ENCODE measurements at regions not wholly inside any gene's neighbourhood (a gene's known extent, or its start where the extent isn't known, plus 50 kb on each side); places are given as distances from the start of the nearest gene placed in this dataset.
"Not testable (repeated sequence)": the region's sequence is repeated elsewhere in the genome, so short reads cannot be mapped to it uniquely, and the experiment has no call there.

DNA sequence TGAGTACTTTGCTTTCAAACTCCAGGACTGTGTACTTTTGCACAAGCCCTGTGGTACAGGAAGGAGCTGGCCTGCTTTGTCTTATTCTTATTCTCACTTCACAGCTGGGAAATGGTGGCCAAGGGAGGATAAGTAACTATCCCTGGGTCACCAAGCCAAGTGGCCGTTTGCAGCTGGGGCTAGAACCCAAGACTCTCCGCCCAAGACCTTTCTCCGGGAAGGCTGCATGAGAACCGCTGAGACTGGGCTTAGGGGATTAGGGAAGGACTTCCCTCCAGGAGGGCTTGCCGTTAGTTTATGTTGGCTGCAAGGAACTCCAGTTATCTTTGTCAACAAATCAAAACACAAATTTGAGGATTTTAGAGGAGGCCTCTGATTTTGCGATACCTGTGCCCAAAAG is 109.5 kb upstream of the ADRA1D start:
- DNase-seq (ENCODE audit: low read depth in 2 of 2) = no peak

GRCh38 chr20:4352348-4352747 is 103.3 kb upstream of the ADRA1D start:
- no peak for DNase-seq (ENCODE audit: low read depth in 2 of 2)

- DNase-seq (ENCODE audit: low read depth in 2 of 2) = no peak
Observed at GRCh38 chr20:4350096-4350495, 101.0 kb upstream of the ADRA1D start.

GRCh38 chr20:4344670-4345069 is 95.6 kb upstream of the ADRA1D start:
- no peak for DNase-seq (ENCODE audit: low read depth in 2 of 2)

DNA sequence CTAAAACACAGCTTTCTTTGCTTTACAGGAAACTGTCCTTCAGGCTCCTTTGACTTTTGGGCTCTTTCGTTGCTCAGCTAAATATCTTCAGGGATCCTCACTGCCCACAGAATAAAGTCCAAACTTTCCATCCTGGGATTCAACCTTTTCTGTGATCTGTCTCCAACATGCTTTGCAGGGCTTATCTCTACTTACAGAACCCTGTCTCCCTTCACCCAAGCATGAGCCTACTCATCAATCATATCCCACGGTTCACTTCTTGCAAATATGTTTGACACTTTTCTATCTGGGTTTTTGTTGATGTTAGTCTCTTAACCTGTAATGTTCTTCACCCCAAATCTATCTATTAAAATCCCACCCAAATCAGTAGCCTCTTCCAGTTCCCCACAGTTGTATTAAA is 93.5 kb upstream of the ADRA1D start:
- no peak for DNase-seq (ENCODE audit: low read depth in 2 of 2)

DNA sequence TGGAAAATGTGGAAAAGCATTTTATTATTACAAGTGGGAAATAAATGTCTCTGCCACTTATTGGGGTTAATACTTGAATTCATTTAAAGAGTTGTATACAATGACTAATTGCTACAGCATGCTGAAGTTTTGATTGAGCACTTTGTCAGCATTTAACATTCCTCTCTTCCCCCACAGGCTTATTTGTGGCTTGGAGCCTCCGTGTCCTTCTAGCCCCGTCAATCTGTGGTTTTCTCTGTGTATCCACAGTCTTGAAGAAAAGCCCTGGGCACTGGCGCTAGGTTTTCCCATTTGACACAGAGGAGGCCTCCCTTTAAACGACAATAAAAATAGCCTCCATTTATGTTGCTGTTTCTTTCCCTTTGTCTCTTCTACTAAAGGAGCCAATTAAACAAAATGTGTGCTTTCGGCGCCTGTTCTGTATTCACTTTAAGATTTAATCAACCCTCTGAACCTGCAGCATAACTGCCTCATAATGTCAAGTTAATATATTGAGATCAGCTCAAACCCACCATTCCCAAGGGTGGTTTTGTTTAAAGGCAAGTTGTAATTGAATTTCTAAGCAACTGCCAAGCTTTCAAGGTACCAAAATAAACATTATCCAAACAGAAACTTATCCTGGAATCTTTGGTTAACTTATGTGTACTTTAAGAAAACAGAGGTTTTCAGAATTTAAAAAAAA is 92.9 kb upstream of the ADRA1D start:
- no peak for DNase-seq (ENCODE audit: low read depth in 2 of 2)

DNA sequence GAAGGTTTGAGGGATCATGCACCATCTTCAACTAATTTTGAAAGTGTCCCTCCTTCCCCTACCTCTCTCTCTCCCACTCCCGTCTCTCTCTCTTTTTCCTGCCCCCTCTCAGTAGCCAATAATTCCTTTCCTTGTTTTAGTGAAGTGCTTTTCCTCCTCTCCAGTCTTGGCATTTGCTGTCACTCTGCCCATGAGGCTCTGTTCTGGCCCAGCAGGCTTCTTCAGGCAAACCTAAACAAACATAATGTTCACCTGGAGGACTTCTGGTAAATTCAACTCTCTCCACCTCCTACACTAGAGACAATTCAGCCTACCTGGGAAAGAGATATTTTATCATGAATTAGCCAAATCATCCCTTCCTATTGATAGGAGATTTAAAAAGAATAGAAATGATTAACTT is 86.6 kb upstream of the ADRA1D start:
- DNase-seq (ENCODE audit: low read depth in 2 of 2) = no peak

DNA sequence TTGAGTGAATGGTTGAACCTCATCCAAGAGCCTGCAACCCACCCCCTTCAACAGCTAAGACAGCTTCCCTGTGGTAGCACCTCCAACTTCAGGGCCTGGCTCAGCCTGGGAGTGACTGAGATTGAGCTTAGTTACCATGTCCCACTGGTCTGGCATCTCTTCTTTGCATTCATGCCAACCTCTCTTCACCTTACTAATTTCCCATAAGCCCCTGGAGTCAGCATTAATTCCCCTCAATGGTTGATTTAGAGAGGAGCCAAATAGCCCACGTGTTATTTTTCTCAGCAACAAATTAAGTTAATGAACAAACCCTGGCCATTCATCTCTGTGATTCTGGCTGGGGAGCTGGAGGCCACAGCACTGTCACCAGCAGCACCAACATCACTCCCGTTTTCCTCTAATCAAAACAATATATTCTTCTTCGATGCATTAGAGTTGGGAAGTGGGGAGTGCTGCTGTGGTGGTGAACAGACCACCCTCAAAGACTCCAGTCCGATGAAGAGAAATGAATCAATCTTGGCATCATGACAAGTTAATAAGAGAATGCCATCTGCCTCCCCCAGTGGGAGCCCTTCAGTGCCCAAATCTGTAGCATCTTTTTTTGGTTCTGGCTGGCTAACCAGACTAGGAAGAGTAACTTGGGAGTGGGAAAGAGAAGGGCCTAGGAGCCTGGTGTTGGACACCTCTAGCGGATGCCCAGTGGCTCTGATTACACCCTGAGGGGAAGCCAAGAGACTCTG is 83.2 kb upstream of the ADRA1D start:
- DNase-seq (ENCODE audit: low read depth in 2 of 2) = no peak

DNA sequence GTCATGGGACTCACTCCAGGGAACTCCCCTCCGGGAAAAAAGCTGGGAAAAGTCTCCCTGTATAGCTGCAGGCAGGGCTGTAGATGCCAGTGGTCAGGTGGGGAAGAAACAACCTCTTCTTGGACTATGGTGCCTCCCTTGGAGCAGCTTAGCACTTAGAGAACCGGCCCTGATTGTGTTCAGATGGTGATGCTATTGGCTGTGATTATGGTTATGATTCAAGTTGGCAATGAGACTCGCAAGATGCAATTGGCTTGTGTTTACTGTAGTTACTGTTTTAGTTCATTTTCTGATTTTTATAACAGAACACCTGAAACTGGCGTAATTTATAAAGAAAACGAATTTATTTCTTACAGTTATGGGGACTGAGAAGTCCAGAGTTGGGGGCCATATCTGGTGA is 80.9 kb upstream of the ADRA1D start:
- no peak for DNase-seq (ENCODE audit: low read depth in 2 of 2)

DNA sequence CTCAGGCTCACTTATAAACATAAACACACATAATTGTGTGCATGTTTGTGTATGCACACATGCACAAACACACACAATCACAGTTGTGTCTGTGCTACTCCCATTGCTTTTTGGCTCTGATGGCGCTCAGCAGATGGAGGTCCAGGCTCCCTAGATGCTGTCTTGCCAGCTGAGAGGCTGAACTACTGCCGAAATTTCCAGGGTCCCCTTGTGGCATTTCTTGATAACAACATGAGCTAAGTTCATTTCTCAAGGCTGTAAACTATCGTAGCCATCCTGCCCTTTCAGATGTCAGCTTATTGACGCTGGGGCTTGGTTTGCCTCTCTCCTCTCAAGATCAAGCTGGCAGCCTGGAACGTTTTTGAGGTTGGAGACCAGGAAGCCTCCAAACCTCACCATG is 80.1 kb upstream of the ADRA1D start:
- DNase-seq (ENCODE audit: low read depth in 2 of 2) = no peak

DNA sequence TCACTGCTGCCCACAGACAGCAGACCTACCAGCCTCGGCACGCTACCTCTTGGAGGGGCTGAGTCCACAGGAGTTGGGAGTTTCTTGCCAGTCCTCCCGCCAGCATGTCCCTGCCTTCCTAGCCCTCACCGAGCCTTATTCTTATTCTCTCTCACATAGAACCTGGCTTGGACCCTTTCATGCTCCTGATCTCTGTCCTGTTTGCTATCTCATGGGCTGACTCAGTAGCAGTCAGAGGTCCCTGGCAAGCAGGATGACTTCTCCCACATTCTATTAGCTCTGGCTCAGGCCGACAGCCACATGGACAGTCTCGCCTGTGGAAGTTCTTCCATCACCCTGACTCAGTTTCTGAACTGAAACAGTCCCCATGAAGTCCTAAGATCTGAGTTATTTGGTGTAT is 79.5 kb upstream of the ADRA1D start:
- DNase-seq (ENCODE audit: low read depth in 2 of 2) = no peak

DNA sequence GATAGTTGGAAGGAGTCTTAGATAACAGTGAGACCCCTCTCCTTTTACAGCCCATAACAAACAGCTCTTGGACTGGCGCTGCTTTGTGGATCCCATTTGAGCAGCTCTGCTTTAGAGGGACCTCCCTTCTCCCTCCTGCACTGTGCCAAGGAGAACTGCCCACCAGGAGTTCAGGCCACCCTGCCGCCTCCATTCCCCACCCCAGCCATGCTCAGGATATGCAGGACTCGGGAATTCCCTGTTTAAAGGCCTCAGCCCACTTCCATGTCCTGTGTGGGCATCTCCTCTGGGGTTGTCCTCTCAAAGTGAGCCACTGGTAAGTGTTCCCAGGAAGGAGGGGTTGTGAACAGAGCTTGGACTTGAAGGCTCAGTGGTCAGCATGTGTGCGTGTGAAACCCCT is 78.9 kb upstream of the ADRA1D start:
- DNase-seq (ENCODE audit: low read depth in 2 of 2) = no peak

GRCh38 chr20:4326195-4327065 is 77.3 kb upstream of the ADRA1D start:
- no peak for DNase-seq (ENCODE audit: low read depth in 2 of 2)

GRCh38 chr20:4325548-4326187 is 76.6 kb upstream of the ADRA1D start:
- DNase-seq (ENCODE audit: low read depth in 2 of 2) = no peak

DNA sequence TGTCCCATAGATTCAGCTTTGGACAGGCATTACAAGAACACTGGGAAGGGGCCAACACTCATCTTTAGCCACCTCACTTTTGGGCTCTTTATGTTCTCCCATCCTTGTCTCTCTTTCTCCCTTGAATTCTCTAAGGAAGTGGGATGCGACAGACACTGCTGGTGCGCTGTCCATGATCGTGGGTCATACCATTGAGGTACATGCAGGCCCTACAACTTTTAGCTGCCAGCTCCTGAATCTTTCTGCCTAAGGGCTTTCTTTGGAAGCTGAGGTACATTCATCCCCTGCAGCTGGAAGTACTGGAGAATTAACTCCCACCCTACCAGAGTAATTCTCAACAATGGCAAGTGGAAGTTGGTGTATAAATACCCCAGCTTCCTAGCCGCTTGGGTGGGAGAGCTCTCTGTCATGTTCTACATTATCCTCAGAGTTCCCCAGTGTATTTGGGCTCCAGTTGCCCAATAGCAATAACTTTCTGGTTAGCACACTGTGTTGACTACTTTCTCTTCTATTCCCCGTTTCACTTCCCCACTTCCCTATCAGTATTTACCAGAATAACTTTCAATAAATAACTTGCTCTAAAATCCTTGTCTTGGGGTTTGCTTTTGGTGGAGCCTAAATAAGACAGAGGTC is 75.6 kb upstream of the ADRA1D start:
- DNase-seq (ENCODE audit: low read depth in 2 of 2) = no peak

DNA sequence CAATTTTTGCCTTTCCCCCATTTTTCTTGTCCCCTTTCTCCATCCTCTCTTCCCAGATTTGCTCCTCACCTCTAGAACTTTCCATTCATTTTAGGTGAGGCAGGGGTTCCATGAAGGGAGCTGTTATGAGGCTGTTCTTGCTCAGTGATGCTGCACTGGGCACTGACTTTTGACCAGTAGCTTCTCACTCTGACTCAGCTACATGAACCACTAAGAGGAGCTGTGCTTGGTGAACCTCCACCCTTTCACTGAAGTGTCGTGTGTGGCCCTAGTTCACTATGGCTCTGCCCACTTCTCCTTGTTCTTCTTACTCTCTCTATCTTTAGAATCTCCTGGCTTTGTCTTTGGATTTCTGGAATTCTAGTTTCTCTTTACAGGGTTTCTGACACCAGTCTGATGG is 73.4 kb upstream of the ADRA1D start:
- no peak for DNase-seq (ENCODE audit: low read depth in 2 of 2)

DNA sequence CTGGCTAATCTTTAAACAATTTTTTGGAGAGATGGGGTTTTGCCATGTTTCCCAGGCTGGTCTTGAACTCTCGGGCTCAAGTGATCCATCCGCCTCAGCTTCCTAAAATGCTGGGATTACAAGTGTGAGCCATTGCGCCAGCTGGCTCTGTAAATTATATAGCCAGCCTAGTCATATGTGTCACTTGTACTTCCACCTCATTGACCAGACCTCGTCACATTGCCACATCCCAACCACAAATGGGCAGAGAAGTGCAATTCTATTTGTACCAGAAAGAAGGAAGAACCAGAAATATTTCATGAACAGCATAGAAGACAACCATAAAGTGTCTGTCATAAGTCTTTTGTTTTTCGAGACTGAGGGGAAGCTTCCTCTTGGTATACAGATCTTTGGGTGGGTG is 71.2 kb upstream of the ADRA1D start:
- no peak for DNase-seq (ENCODE audit: low read depth in 2 of 2)

DNA sequence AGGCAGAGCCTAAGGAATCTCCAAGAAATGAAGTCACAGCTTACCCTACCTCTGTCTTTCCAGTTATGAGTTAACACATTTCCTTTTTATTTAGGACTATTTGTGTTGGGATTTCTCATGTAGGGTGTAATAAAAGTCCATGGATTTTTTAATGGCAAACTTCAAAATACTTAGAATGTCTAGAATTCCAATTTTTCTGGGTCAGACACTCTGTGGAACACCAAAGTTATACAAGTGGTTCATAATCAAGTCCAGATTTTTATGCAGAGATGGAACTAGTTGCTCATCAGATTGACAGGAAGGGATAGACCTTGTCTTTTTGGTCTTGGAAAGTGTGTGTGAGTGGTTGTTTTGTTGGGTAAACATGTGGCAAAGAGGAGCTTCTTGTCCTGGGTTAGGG is 69.8 kb upstream of the ADRA1D start:
- no peak for DNase-seq (ENCODE audit: low read depth in 2 of 2)

GRCh38 chr20:4310616-4311015 is 61.5 kb upstream of the ADRA1D start:
- not testable (repeated sequence) for DNase-seq (ENCODE audit: low read depth in 2 of 2)

- no peak for DNase-seq (ENCODE audit: low read depth in 2 of 2)
Observed at GRCh38 chr20:4306206-4306605, 57.1 kb upstream of the ADRA1D start.

GRCh38 chr20:4305091-4305490 is 56.0 kb upstream of the ADRA1D start:
- no peak for DNase-seq (ENCODE audit: low read depth in 2 of 2)

- no peak for DNase-seq (ENCODE audit: low read depth in 2 of 2)
Observed at GRCh38 chr20:4304601-4305000, 55.5 kb upstream of the ADRA1D start.

All from activated CD4-positive, alpha-beta T cell treated with anti-CD3 and anti-CD28 coated beads for 24 hours (primary cell).